ENCODE measurements at regions not wholly inside any gene's neighbourhood (a gene's known extent, or its start where the extent isn't known, plus 50 kb on each side); places are given as distances from the start of the nearest gene placed in this dataset.
"Not testable (repeated sequence)": the region's sequence is repeated elsewhere in the genome, so short reads cannot be mapped to it uniquely, and the experiment has no call there.

GRCh38 chr5:13579091-13579490 lies 365.4 kb downstream of the DNAH5 start:
- not testable (repeated sequence) for TF ChIP-seq ZNF274 (IDR thresholded peaks at IDR 0.05; ENCODE audit: low read depth, low read length); YY1 (IDR thresholded peaks at IDR 0.05; ENCODE audit: insufficient read depth, insufficient read length); SUZ12 (IDR thresholded peaks at IDR 0.05; ENCODE audit: extremely low read depth, insufficient read depth, insufficient read length)

Data from NT2/D1 (cell line).